NB4 (cell line): ENCODE measurements at regions not wholly inside any gene's neighbourhood (a gene's known extent, or its start where the extent isn't known, plus 50 kb on each side); places are given as distances from the start of the nearest gene placed in this dataset.
A peak's percentile ranks its signal among the peaks of the same experiment; 100 is the strongest.

ENCODE experiments used
- DNase-seq: peaks from one replicate; pipeline ENCODE4 v3.0.0; 2010; ENCODE audit warnings: low read depth
- H3K4me3 ChIP-seq: one replicate; pipeline ENCODE4 v1.5.1; 2011; ENCODE audit warnings: mild to moderate bottlenecking, low read depth, low read length, moderate library complexity
- CTCF ChIP-seq: IDR thresholded peaks from one replicate; pipeline ENCODE4 v1.5.1; 2012; ENCODE audit warnings: low read depth, low read length
- MAX ChIP-seq: IDR thresholded peaks from 2 replicates; pipeline ENCODE4 v1.6.1; 2011; ENCODE audit warnings: low read depth, low read length
- MYC ChIP-seq: IDR thresholded peaks from 2 replicates; pipeline ENCODE4 v1.6.1; 2011; ENCODE audit warnings: low read depth, low read length
- POLR2A ChIP-seq: IDR thresholded peaks from 2 replicates; pipeline ENCODE4 v1.6.1; 2011; ENCODE audit warnings: mild to moderate bottlenecking; ENCODE audit not compliant: insufficient read length; ENCODE audit errors: extremely low read depth

DNA sequence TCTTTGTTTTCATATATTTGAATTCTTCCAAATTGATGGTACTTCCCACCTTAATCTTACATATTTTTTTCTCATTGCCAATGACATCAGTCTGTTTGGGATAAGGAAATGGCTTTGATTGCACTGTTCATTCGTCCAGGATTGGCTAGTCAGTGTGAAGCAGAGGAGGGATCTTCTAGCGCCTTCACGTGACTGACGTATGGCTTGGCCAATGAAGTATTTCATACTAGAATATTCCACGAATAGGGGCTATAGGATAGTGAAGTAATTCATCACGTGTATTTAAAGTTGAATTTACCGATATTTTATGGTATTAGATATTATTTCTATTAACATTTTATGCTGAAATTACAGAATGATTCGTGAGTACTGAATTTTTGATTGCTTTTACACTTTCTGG, 178.7 kb upstream of the ZFHX3 start:
- TF ChIP-seq POLR2A (no peak), MAX (no peak), MYC (no peak), CTCF (no peak)
- DNase-seq: no peak
- no peak overlapping the region for H3K4me3 ChIP-seq

GRCh38 chr16:73225983-73226382, 178.1 kb upstream of the ZFHX3 start:
- no peak for DNase-seq
- no peak overlapping the region for H3K4me3 ChIP-seq
- TF ChIP-seq MYC (no peak), POLR2A (no peak), CTCF (no peak), MAX (no peak)

DNA sequence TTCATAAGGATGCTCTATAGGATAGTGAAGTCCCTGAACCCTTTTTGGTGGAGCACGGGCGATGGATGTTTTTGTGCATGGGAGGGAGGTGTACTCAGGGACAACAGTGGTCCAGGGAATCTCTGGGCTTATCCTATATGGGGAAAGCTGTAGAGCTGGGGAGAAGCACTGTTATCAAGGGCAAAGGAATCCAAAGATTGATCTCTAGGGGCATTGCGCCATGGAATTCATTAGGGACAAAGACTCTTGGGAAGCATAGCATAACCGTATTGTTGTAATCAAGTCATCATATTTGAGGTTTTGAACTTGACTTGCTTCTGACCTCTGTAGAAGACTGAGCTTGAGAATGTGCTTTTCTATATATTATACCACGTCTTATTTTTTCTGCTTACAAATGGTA, 172.9 kb upstream of the ZFHX3 start:
- DNase-seq: no peak
- TF ChIP-seq POLR2A (no peak), MYC (no peak), CTCF (no peak), MAX (no peak)
- no peak overlapping the region for H3K4me3 ChIP-seq

DNA sequence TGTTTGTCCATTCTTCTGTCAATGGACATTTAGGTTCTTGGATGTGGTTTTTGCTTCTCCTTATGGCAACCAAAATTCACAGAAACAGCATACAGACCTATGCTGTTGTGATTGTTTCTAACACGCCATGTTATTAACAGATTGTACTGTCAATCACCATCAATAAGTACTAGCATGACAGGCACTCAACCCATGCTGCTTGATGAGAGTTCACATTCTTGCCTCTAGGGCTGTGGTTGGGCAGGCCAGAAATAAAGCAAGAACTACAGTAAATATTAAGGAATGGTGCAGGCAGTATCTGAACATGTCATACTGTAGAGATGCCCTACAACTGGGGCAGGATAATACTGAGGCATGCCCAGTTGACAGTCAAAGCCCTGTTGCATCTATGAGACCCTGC, 171.2 kb upstream of the ZFHX3 start:
- no peak overlapping the region for H3K4me3 ChIP-seq
- DNase-seq: no peak
- TF ChIP-seq CTCF (no peak), MAX (no peak), MYC (no peak), POLR2A (no peak)

- no peak overlapping the region for H3K4me3 ChIP-seq
- TF ChIP-seq CTCF (peak; percentile 17), MYC (no peak)
- DNase-seq: peak; percentile 21
Measured at GRCh38 chr16:73217654-73218053, 169.7 kb upstream of the ZFHX3 start.

- TF ChIP-seq CTCF: no peak
- TF ChIP-seq MYC: no peak
- TF ChIP-seq MAX: no peak
- TF ChIP-seq POLR2A: no peak
- DNase-seq: no peak
- H3K4me3 ChIP-seq: no peak overlapping the region
Measured at GRCh38 chr16:73216932-73217331, 169.0 kb upstream of the ZFHX3 start.
